ENCODE measurements at regions not wholly inside any gene's neighbourhood (a gene's known extent, or its start where the extent isn't known, plus 50 kb on each side); places are given as distances from the start of the nearest gene placed in this dataset.

GRCh38 chr11:97279341-97279740, 889.5 kb downstream of the JRKL start:
- no peak for ATAC-seq
- no peaks in the 10 kb centered on the region for H3K27me3 ChIP-seq (ENCODE audit: control insufficient read depth in 2 of 2, insufficient read depth in 2 of 2, low read length in 2 of 2)
- H3K4me3 ChIP-seq = no peak overlapping the region
- no peaks in the 10 kb centered on the region for H3K4me1 ChIP-seq (replicated peaks in 1 of 2; ENCODE audit: control insufficient read depth in 2 of 2, insufficient read depth in 2 of 2, low read length in 2 of 2)
- intact Hi-C loops (cut with micrococcal nuclease) (no loop called here), in situ Hi-C loops (cut with MboI) (loop anchor here (25.0 kb wide), 1 partner anchor 817 kb away; no protein-coding TSS in a partner anchor)
- ChIA-PET POLR2A (no interaction called here), CTCF (ENCODE audit: low intra/inter-chr PET ratio) (no interaction called here)
- TF ChIP-seq TGIF2 (CRISPR knock-in tag; IDR thresholded peaks at IDR 0.05) (no peak), ZNF518B (CRISPR knock-in tag; IDR thresholded peaks at IDR 0.05) (no peak), WHSC1 (IDR thresholded peaks at IDR 0.05; ENCODE audit: low read length) (no peak), ZNF408 (CRISPR knock-in tag; IDR thresholded peaks at IDR 0.05; ENCODE audit: low read depth) (no peak), ZNF217 (CRISPR knock-in tag; IDR thresholded peaks at IDR 0.05) (no peak), ZNF263 (CRISPR knock-in tag; IDR thresholded peaks at IDR 0.05; ENCODE audit: borderline replicate concordance) (no peak), HDGF (IDR thresholded peaks at IDR 0.05) (no peak), FOXK1 (CRISPR knock-in tag; IDR thresholded peaks at IDR 0.05; ENCODE audit: borderline replicate concordance) (no peak), RFX1 (IDR thresholded peaks at IDR 0.05) (no peak)
- no peaks in the 10 kb centered on the region for H3K9me1 ChIP-seq (ENCODE audit: control insufficient read depth, insufficient read depth, low read length)
- 0 out of 2 replicates have a peak, but pooled peaks cover 3% of the 10 kb centered on the region for H3K9me3 ChIP-seq (replicated peaks; ENCODE audit: control insufficient read depth, insufficient read depth, low read depth, low read length)
- BruUV-seq (replicated peaks) = no TSS peak
- no peak for FAIRE-seq
- no peak overlapping the region for H3K4me2 ChIP-seq (ENCODE audit: insufficient read depth, low read length)
- WGBS (ENCODE audit: insufficient coverage, low coverage, missing lambda C conversion rate) = 0% methylated on average over 4 of the region's 4 CpGs
- DNase-seq (ENCODE audit: extremely low read depth in 1 of 4, low spot score in 3 of 4) = no peak
- no peak overlapping the region for H3K9ac ChIP-seq (ENCODE audit: insufficient read depth in 1 of 2, low read depth in 2 of 2, low read length in 2 of 2)
- H4K20me1 ChIP-seq (replicated peaks; ENCODE audit: control insufficient read depth, insufficient read depth, low read length) = no peaks in the 10 kb centered on the region
- no peak overlapping the region for H2AFZ ChIP-seq (ENCODE audit: low read depth, low read length)
- no peak overlapping the region for H3K27ac ChIP-seq (ENCODE audit: extremely low read depth, low read depth, low read length)
- H3K79me2 ChIP-seq (ENCODE audit: control insufficient read depth, insufficient read depth, low read length) = no peaks in the 10 kb centered on the region
- H3K36me3 ChIP-seq (ENCODE audit: control insufficient read depth, insufficient read depth, low read length) = no peaks in the 10 kb centered on the region

Measured in K562 (cell line).